IPS DF 6.9 (cell line): ENCODE measurements at regions not wholly inside any gene's neighbourhood (a gene's known extent, or its start where the extent isn't known, plus 50 kb on each side); places are given as distances from the start of the nearest gene placed in this dataset.

Experiments used
- DNase-seq: peaks from one replicate; pipeline ENCODE4 v3.0.0-alpha.2; 2013; ENCODE audit warnings: low read depth, low spot score
- H3K27ac ChIP-seq: one replicate; pipeline ENCODE4 v1.5.1; 2013; ENCODE audit warnings: low read length, control low read depth
- H3K27me3 ChIP-seq: 2 replicates; pipeline ENCODE4 v1.6.1; 2013; ENCODE audit warnings: mild to moderate bottlenecking, low read length; ENCODE audit not compliant: control insufficient read depth, insufficient read depth
- H3K36me3 ChIP-seq: 2 replicates; pipeline ENCODE4 v1.6.1; 2013; ENCODE audit warnings: low read length; ENCODE audit not compliant: control insufficient read depth, insufficient read depth
- H3K4me1 ChIP-seq: 2 replicates; pipeline ENCODE4 v1.6.1; 2013; ENCODE audit warnings: low read length; ENCODE audit not compliant: control insufficient read depth, insufficient read depth
- H3K4me3 ChIP-seq: 2 replicates; pipeline ENCODE4 v1.5.1; 2013; ENCODE audit warnings: mild to moderate bottlenecking, low read length
- H3K9me3 ChIP-seq: 2 replicates; pipeline ENCODE4 v1.6.1; 2013; ENCODE audit warnings: low read length, inconsistent platforms; ENCODE audit not compliant: control insufficient read depth, insufficient read depth
- WGBS: extraction: QIAGEN DNeasy Blood & Tissue Kit; methylation state at CpG from one replicate; pipeline ENCODE4 v1.1.7; 2013; ENCODE audit warnings: mixed read lengths, missing lambda C conversion rate; ENCODE audit not compliant: insufficient read length, insufficient coverage; 5-methylcytosine and 5-hydroxymethylcytosine counted together

DNA sequence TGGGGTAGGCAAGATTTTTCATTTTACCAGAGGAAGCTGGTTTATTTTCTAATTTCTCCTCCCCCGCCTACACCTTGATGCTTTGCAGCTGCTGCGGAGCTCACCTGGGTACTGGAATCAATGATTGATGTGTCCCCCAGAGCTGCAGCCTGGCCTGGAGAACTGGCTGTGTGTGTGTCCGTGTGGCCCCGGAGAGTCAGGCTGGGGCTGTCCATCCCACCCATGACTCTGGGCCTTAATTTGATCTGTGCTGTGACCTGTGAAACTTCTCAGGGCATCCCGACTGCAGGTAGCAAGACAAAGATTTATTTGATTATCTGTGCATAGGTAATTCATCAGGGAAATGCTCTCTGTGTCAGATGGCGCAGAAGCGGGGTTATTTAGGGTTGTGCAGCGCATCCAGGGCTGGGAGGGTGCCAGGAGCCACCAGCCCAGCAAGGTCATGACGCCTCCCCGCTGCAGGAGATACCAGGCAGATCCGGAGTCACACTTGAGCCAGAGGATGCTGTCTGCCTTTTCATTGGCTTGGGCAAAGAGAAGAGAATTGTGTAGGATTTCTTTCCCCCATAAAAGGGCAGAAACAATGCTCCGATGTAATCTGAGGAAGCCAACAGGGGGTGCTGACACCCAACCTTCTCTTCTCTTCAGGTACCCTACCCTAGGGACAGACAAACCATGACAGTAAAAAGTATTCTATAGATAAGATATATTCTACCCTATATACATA lies 346.6 kb downstream of the TSHZ3 start:
- peak; percentile 7 for DNase-seq
- Histone ChIP-seq H3K36me3 (no peaks in the 10 kb centered on the region), H3K27me3 (no peaks in the 10 kb centered on the region), H3K4me1 (no peaks in the 10 kb centered on the region), H3K9me3 (no peaks in the 10 kb centered on the region), H3K4me3 (no peak overlapping the region), H3K27ac (no peak overlapping the region)
- no CpG with 5 or more reads among the region's 12 CpGs for WGBS

DNA sequence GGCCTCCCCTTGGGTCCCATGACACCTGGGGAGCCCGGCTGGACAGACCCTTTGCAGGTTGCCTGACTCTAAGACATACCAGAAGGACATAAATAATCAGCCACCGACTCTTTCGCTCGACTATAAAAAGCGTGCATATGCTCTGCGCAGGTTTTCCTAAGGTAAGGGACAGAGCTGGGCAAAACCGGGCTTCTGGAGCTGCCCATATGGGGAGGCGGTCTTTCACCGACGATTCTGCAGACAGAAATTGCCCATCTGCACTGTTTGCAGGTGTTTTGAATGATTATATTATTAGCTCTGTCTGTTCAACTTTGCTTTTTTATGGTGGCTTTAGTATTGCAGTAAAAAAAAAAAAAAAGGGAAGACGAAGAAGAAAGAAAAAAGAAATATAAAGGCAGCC lies 347.2 kb downstream of the TSHZ3 start:
- no peaks in the 10 kb centered on the region for H3K36me3 ChIP-seq
- H3K27me3 ChIP-seq, result no peaks in the 10 kb centered on the region
- no peaks in the 10 kb centered on the region for H3K4me1 ChIP-seq
- H3K9me3 ChIP-seq, result no peaks in the 10 kb centered on the region
- WGBS, result no CpG with 5 or more reads among the region's 11 CpGs
- DNase-seq, result no peak
- no peak overlapping the region for H3K27ac ChIP-seq
- H3K4me3 ChIP-seq, result no peak overlapping the region

DNA sequence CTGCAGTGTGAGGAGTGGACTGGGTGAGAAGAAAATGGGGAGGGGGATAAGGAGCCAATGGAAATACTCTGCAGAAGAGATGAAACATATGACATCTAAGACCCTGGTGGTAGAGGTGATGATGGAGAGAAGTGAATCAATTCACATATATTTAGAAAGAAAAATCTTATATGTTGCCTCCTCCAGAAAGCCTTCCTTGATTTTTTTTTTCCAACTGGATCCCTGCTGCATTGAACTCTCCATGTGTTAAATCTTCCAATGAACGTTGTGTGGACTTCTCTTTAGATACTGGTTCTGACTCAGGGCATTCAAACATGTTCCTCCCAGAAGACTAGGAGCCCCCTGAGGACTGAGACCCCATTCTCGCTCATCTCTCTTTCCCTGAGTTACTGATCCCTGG lies 348.3 kb downstream of the TSHZ3 start:
- no peak overlapping the region for H3K4me3 ChIP-seq
- no peaks in the 10 kb centered on the region for H3K9me3 ChIP-seq
- no peak overlapping the region for H3K27ac ChIP-seq
- no peaks in the 10 kb centered on the region for H3K36me3 ChIP-seq
- H3K27me3 ChIP-seq, result no peaks in the 10 kb centered on the region
- no peaks in the 10 kb centered on the region for H3K4me1 ChIP-seq
- WGBS, result no CpG with 5 or more reads among the region's 2 CpGs
- DNase-seq, result no peak

DNA sequence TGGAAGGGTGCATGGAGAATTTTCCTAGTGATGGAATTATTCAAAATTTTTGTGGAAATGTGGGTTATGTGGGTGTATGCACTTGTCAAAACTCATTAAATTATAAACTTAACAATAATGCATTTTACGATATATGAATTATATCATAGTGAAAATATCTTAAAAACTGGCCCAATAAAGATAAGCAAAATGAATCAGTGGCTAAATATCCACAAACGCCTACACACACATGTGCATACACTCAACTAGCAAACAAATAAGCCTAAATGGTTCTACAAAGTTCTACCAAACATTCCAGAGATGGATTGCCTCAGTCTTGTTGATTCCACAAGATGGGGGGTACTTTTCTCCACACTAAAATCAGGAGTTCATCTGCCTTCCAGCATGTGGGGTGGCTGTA lies 349.5 kb downstream of the TSHZ3 start:
- H3K4me1 ChIP-seq, result no peaks in the 10 kb centered on the region
- H3K36me3 ChIP-seq, result no peaks in the 10 kb centered on the region
- no peak for DNase-seq
- no CpG with 5 or more reads among the region's 2 CpGs for WGBS
- H3K4me3 ChIP-seq, result no peak overlapping the region
- no peaks in the 10 kb centered on the region for H3K9me3 ChIP-seq
- H3K27me3 ChIP-seq, result no peaks in the 10 kb centered on the region
- no peak overlapping the region for H3K27ac ChIP-seq

DNA sequence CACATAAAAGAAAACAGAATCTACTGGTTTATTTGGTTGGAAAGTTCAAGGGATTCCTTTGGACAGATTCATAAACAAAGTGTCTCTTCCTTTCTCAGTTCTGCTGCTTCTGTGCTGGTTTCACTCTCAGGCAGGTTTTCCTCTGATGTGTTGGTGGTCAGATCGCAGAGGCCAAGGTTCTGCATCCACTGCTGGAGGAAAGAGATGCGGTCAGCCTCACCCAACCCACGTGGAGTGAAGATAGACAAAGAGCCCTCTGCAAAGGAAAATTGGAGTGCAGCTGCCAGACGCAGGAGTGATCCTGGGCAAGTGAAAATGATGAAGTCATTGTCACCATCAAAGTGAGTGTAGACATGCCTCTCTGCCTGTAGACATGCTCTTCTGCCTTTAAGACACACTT lies 352.0 kb downstream of the TSHZ3 start:
- no peak overlapping the region for H3K27ac ChIP-seq
- no CpG with 5 or more reads among the region's 4 CpGs for WGBS
- no peaks in the 10 kb centered on the region for H3K36me3 ChIP-seq
- no peaks in the 10 kb centered on the region for H3K9me3 ChIP-seq
- no peaks in the 10 kb centered on the region for H3K27me3 ChIP-seq
- H3K4me1 ChIP-seq, result no peaks in the 10 kb centered on the region
- DNase-seq, result no peak
- H3K4me3 ChIP-seq, result no peak overlapping the region

DNA sequence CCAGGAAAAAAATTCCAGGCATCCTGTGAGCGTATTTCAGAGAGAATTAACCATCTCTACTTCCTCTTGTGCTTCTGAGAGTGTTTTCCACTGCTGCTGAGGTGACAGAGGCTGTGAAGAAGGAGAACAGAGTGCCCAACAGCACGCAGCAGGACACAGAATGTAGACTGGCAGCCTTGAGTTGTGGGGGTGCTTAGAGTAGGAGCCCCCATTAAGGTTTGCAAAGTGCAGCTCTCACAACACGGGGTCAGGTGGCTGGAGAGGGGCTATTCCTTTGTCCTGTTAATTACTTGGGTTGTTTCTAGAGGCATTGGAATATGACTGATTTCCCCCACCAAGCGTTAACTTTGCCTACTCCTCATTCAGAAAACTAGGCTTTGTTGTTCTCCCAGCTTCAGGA lies 370.6 kb downstream of the TSHZ3 start:
- Histone ChIP-seq H3K27ac (no peak overlapping the region), H3K4me3 (no peak overlapping the region), H3K9me3 (no peaks in the 10 kb centered on the region), H3K27me3 (no peaks in the 10 kb centered on the region), H3K4me1 (peaks cover 2% of the 10 kb centered on the region; the same call in 1 of the 2 replicates), H3K36me3 (no peaks in the 10 kb centered on the region)
- DNase-seq, result no peak
- WGBS, result no CpG with 5 or more reads among the region's 4 CpGs

DNA sequence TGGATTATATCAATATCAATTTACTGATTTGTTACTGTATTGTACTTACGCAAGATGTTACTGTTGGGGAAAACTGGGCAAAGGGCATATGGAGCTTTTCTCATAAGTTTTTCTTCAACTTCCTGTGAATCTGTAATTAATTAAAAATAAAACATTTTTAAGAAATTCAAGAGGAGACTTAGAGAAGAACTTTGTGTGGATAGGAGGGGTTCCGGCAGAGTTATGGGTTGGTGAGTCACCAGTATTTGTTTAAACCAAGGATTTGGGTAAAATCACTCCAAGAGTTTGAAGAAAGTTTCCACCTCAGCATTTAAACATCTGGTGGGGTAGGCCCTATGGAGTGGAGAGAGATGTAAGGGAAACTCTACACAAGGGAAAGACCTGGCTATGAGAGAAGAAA lies 379.6 kb downstream of the TSHZ3 start:
- Histone ChIP-seq H3K27ac (no peak overlapping the region), H3K36me3 (no peaks in the 10 kb centered on the region), H3K4me1 (no peaks in the 10 kb centered on the region; the same call in 1 of the 2 replicates), H3K9me3 (no peaks in the 10 kb centered on the region), H3K4me3 (no peak overlapping the region), H3K27me3 (0 out of 2 replicates have a peak, but pooled peaks cover 2% of the 10 kb centered on the region)
- DNase-seq, result no peak
- no CpG with 5 or more reads among the region's 2 CpGs for WGBS

DNA sequence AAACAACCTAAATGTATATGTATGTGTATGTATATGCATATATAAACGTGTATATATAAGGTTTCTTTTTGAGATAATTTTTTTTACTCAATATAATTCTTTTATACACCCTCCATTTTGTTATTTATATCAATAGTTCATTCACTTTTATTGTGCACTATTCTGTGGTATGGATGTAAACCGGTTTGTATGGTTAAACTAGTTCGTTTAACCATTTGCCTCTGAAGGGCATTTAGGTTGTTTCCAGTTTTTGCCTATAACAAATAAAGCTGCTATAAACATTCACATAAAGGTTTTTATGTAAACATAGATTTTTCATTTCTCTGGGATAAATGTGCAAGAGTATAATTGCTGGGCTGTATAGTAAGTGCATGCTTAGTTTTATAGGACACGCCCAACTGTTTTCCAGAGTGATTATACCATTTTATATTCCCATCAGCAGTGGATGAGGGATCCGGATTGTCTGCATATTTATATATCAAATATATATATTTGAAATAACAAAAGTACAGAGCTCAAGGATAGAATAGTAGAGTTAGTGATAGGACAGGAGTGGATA lies 380.3 kb downstream of the TSHZ3 start:
- Histone ChIP-seq H3K9me3 (no peaks in the 10 kb centered on the region), H3K4me3 (no peak overlapping the region), H3K27me3 (0 out of 2 replicates have a peak, but pooled peaks cover 2% of the 10 kb centered on the region), H3K4me1 (no peaks in the 10 kb centered on the region; the same call in 1 of the 2 replicates), H3K36me3 (no peaks in the 10 kb centered on the region), H3K27ac (no peak overlapping the region)
- no peak for DNase-seq
- WGBS, result no CpG with 5 or more reads among the region's 5 CpGs

DNA sequence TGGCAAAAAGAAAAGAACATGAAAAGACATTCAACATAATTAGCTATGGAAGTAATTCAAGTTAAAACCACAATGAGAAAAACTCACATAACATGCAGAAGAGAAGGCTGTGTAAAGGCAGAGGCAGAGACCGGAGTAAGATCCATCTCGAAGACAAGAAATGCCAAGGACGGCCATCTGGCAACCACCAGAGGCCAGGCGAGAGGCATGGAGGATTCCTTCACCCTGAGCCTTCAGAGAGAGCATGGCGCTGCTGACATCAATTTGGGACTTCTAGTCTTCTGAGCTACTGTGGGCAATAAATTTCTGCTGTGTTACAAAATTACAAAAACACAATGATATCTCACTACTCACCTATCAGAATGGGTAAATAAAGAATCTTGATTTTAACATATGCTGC lies 381.0 kb downstream of the TSHZ3 start:
- Histone ChIP-seq H3K4me1 (no peaks in the 10 kb centered on the region; the same call in 1 of the 2 replicates), H3K36me3 (no peaks in the 10 kb centered on the region), H3K4me3 (no peak overlapping the region), H3K27ac (no peak overlapping the region), H3K9me3 (no peaks in the 10 kb centered on the region), H3K27me3 (0 out of 2 replicates have a peak, but pooled peaks cover 2% of the 10 kb centered on the region)
- no peak for DNase-seq
- WGBS, result no CpG with 5 or more reads among the region's 5 CpGs

DNA sequence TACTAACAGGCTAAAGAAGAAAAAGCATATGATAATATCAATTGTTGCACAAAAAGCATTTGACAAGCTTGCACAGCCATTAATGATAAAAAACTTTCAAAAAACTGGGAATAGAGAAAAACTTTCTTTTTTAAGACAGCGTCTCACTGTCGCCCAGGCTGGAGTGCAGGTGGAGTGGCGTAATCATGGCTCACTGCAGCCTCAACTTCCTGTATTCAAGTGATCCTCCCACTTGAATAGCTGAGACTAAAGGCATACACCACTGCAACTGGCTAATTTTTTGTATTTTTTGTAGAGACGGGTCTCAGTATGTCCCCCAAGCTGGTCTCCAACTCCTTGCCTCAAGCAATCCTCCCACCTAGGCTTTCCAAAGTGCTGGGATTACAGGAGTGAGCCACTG lies 382.8 kb downstream of the TSHZ3 start:
- H3K4me1 ChIP-seq, result no peaks in the 10 kb centered on the region; the same call in 1 of the 2 replicates
- 0 out of 2 replicates have a peak, but pooled peaks cover 2% of the 10 kb centered on the region for H3K27me3 ChIP-seq
- H3K9me3 ChIP-seq, result no peaks in the 10 kb centered on the region
- no CpG with 5 or more reads among the region's 4 CpGs for WGBS
- H3K36me3 ChIP-seq, result no peaks in the 10 kb centered on the region
- no peak for DNase-seq
- no peak overlapping the region for H3K27ac ChIP-seq
- no peak overlapping the region for H3K4me3 ChIP-seq

DNA sequence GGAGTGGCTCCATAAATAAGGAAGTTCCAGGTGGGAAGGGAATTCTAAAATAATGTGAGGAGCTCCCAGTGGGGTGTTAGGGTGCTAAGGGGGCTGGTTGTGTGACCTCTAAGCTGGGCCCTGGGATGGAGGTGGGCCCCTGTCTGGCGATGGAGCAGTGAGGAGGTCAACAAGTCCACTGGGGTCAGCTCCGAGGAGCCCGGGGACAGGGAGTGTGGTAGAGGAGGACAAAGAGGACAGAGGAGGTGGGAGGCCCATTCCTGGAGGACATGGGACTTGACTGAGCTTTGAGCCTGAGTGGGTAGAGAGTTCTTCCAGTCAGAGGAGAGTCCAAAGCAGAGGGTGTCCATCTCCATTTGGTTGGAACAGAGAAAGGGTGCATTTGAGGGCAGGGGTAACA lies 390.2 kb downstream of the TSHZ3 start:
- H3K4me3 ChIP-seq, result no peak overlapping the region
- no peak for DNase-seq
- no peaks in the 10 kb centered on the region for H3K36me3 ChIP-seq
- H3K4me1 ChIP-seq, result no peaks in the 10 kb centered on the region
- no peaks in the 10 kb centered on the region for H3K27me3 ChIP-seq
- no peak overlapping the region for H3K27ac ChIP-seq
- H3K9me3 ChIP-seq, result no peaks in the 10 kb centered on the region
- WGBS, result no CpG with 5 or more reads among the region's 3 CpGs
